ENCODE measurements at regions not wholly inside any gene's neighbourhood (a gene's known extent, or its start where the extent isn't known, plus 50 kb on each side); places are given as distances from the start of the nearest gene placed in this dataset.
A peak's percentile ranks its signal among the peaks of the same experiment; 100 is the strongest.
"Not testable (repeated sequence)": the region's sequence is repeated elsewhere in the genome, so short reads cannot be mapped to it uniquely, and the experiment has no call there.

DNA sequence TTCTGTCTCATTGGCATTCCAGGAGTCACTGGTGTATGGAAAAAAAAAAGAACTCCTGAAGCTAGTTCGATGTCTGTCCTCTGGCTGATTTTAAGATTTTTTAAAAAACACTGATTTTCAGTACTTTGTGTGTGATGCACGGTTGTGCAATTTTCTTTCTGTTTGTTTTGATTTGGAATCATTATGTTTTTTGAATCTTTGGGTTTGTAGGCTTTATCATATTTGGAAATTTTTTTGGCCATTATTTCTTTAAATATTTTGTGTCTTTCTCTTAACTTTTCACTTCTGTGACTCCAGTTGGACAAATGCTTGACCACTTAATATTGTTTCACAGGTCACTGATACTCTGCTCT lies 327.2 kb downstream of the BCKDHB start:
- no peak for DNase-seq (ENCODE audit: low read depth)
- TF ChIP-seq, protein P1, sequence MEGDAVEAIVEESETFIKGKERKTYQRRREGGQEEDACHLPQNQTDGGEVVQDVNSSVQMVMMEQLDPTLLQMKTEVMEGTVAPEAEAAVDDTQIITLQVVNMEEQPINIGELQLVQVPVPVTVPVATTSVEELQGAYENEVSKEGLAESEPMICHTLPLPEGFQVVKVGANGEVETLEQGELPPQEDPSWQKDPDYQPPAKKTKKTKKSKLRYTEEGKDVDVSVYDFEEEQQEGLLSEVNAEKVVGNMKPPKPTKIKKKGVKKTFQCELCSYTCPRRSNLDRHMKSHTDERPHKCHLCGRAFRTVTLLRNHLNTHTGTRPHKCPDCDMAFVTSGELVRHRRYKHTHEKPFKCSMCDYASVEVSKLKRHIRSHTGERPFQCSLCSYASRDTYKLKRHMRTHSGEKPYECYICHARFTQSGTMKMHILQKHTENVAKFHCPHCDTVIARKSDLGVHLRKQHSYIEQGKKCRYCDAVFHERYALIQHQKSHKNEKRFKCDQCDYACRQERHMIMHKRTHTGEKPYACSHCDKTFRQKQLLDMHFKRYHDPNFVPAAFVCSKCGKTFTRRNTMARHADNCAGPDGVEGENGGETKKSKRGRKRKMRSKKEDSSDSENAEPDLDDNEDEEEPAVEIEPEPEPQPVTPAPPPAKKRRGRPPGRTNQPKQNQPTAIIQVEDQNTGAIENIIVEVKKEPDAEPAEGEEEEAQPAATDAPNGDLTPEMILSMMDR (IDR thresholded peaks at IDR 0.05; ENCODE audit: low read depth, low read length, missing control alignments), result no peak
- in situ Hi-C loops (cut with HindIII; ENCODE audit: low sequenced_read_pairs), result no loop called here
- H3K4me3 ChIP-seq (ENCODE audit: low read depth, low read length), result no peak overlapping the region

DNA sequence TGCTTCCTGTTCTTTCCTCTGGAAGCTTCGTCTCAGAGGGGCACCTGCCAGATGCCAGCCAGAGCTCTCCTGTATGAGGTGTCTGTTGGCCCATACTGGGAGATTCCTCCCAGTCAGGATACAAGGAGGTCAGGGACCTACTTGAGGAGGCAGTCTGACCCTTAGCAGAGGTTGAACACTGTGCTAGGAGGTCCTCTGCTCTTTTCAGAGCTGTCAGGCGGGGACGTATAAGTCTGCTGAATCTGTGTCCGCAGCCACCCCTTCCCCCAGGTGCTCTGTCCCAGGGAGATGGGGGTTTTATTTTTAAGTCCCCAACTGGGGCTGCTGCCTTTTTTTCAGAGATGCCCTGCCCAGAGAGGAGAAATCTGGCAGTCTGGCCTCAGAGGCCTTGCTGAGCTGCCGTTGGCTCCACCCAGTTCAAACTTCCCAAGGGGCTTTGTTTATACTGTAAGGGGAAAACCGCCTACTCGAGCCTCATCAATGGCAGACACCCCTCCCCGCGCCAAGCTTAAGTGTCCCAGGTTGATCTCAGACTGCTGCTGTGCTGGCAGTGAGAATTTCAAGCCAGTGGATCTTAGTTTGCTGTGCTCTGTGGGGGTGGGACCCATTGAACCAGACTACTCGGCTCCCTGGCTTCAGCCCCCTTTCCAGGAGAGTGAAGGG lies 326.7 kb downstream of the BCKDHB start:
- in situ Hi-C loops (cut with HindIII; ENCODE audit: low sequenced_read_pairs), result no loop called here
- no peak for DNase-seq (ENCODE audit: low read depth)
- H3K4me3 ChIP-seq (ENCODE audit: low read depth, low read length), result no peak overlapping the region
- TF ChIP-seq, protein P1 (IDR thresholded peaks at IDR 0.05; ENCODE audit: low read depth, low read length, missing control alignments), result no peak

DNA sequence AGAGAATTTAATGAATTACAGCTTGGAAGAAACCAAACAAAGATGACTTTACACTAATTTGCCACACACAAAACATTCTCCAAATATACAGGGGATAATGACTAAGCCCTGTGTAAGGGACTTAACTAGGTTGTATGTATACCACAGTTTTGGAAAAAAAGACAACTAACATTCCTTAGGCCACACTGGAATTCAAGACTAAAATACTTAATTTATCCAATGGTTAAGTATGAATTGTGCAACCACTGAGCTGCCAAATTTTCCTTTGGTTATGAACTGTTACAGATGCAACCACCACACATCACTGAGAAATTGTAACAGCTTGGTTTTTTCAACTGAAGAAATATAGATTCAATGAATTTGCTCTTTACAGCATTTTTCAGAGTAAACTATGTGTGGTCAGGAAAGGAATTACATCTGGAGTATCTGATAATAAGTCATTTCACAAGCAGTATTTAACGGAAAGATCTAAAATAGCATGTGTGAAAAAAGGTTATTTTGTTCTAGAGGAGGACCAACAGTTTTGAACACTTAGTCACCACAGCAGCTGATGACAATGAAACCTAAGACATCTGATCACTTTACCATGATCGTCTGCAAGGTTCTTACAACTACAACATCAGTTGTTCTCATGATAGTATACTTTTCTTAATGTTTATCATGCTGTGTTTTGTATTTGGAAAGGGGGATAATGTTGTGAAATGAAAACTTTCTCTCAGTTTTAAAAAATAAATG lies 318.8 kb downstream of the BCKDHB start:
- in situ Hi-C loops (cut with HindIII; ENCODE audit: low sequenced_read_pairs), result no loop called here
- H3K4me3 ChIP-seq (ENCODE audit: low read depth, low read length), result no peak overlapping the region

DNA sequence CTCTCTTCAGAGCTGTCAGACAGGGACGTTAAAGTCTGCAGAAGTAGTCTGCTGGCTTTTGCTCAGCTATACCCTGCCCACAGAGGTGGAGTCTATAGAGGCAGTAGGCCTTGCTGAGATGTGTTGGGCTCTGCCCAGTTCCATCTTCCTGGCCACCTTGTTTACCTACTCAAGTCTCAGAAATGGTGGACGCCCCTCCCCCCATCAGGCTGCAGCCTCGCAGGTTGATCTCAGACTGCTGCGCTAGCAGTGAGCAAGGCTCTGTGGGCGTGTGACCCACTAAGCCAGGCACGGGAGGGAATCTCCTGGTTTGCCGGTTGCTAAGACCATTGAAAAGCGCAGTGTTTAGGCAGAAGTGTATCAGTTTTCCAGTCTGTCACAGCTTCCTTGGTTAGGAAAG lies 305.0 kb downstream of the BCKDHB start:
- no peak for DNase-seq (ENCODE audit: low read depth)
- in situ Hi-C loops (cut with HindIII; ENCODE audit: low sequenced_read_pairs), result no loop called here
- TF ChIP-seq, protein P1 (IDR thresholded peaks at IDR 0.05; ENCODE audit: low read depth, low read length, missing control alignments), result no peak
- no peak overlapping the region for H3K4me3 ChIP-seq (ENCODE audit: low read depth, low read length)

More for the DNA sequence above, 318.8 kb downstream of the BCKDHB start:
- TF ChIP-seq, protein P1 (IDR thresholded peaks at IDR 0.05; ENCODE audit: low read depth, low read length, missing control alignments), result no peak
- peak; percentile 97 for DNase-seq (ENCODE audit: low read depth)

DNA sequence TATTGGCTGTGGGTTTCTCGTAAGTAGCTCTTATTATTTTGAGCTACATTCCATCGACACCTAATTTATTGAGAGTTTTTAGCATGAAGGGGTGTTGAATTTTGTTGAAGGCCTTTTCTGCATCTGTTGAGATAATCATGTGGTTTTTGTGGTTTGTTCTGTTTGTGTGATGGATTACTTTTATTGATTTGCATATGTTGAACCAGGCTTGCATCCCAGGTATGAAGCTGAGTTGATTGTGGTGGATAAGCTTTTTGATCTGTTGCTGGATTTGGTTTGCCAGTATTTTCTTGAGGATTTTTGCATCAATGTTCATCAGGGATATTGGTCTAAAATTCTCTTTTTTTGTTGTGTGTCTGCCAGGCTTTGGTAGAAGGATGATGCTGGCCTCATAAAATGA lies 301.5 kb downstream of the BCKDHB start:
- in situ Hi-C loops (cut with HindIII; ENCODE audit: low sequenced_read_pairs); H3K4me3 ChIP-seq (ENCODE audit: low read depth, low read length): not testable (repeated sequence)
- DNase-seq (ENCODE audit: low read depth), result peak; percentile 9

DNA sequence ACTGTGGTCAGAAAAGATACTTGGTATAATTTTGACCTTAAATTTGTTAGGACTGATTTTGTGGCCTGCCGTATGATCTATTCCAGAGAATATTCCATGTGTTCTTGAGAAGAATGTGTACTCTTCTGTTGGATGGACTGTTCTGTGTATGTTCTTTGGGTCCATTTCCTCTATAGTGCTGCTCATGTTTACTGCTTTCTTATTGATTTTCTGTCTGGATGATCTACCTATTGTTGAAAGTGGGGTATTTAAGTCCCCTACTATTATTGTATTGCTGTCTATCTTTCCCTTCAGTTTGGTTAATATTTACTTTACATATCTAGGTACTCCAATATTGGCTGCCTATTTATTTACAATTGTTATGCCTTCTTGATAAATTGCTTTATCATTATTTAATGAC lies 298.4 kb downstream of the BCKDHB start:
- no peak overlapping the region for H3K4me3 ChIP-seq (ENCODE audit: low read depth, low read length)
- TF ChIP-seq, protein P1 (IDR thresholded peaks at IDR 0.05; ENCODE audit: low read depth, low read length, missing control alignments), result no peak
- in situ Hi-C loops (cut with HindIII; ENCODE audit: low sequenced_read_pairs), result no loop called here
- no peak for DNase-seq (ENCODE audit: low read depth)

DNA sequence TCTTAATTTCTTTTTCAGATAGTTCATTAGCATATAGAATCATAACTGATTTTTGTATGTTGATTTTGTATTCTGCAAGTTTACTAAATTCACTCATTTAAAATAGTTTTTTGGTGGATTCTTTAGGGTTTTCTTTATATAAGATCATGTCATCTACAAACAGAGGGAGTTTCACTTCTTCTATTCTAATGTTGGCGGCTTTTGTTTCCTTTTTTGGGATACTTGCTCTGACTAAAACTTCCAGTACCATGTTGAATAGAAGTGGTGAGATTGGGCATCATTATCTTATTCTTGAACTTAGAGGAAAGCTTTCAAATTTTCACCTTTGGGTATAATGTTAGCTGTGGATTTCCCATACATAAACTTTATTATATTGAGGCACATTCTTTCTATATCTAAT lies 296.9 kb downstream of the BCKDHB start:
- no peak for DNase-seq (ENCODE audit: low read depth)
- TF ChIP-seq, protein P1 (IDR thresholded peaks at IDR 0.05; ENCODE audit: low read depth, low read length, missing control alignments), result no peak
- H3K4me3 ChIP-seq (ENCODE audit: low read depth, low read length), result no peak overlapping the region
- in situ Hi-C loops (cut with HindIII; ENCODE audit: low sequenced_read_pairs), result no loop called here
